Hematopoietic multipotent progenitor cell (in vitro differentiated cells): ENCODE measurements at regions not wholly inside any gene's neighbourhood (a gene's known extent, or its start where the extent isn't known, plus 50 kb on each side); places are given as distances from the start of the nearest gene placed in this dataset.
"Not testable (repeated sequence)": the region's sequence is repeated elsewhere in the genome, so short reads cannot be mapped to it uniquely, and the experiment has no call there.

ENCODE experiments used
- DNase-seq, 3 donors: peaks; one replicate each; pipeline ENCODE4 v3.0.0-alpha.2; 2011 to 2015; ENCODE audit warnings: low read depth in 2 of 3, low spot score in 2 of 3

DNA sequence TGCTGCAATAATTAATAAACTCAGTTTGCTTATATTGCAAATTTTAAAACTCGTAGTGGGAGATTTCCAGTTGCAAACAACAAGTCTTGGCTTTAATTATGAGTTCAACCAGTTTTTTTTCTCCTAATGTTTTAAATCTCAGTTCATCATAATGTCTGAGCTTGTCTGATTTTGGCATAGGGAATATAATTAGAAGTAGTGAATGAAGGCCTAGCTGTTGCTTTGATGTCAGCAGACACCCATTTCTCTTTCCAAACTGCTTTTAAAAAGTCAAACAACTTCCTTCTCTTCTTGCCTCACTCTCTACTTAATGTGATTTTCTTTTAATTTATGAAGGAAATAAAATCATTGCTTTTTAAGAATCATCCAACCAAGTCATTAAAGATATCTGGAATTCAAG is 1462.1 kb downstream of the DPP10 start:
- DNase-seq: no peak

DNA sequence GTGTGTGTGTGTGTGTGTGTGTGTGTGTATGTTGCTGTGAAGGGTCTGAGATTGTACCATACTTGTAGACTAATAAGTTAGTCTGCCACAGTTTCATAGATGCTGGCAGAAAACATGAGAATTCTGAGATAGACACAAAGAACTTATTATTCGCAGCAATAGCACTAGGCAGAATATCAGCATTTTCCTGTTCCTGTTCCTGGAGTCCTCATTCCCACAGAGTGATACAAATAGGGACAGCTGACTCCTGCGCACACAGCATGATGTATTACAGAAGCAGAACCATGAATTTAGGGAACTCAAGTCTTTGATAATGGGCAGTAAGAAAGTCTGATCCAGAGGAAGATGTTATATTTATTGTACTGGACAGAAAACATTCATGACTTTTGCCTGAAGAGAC is 1466.3 kb downstream of the DPP10 start:
- DNase-seq: no peak

DNA sequence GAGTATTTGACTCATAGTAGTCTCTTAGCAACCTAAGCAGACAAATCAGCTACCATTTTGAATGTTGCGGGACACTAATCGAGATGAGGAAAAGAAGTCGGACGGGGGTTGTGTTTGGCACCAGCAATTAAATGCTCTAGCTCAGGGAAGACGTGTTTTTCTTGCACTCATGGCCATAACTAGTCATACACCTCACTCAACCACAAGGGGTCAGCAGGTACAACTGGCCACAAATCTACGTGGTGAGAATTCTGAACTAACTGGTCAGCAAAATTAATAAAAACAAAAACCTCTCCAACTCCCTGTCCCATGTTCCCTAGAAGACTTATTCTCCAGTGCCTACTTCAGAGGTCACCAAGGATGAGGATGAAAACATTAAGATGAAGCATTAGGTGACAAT is 1467.8 kb downstream of the DPP10 start:
- DNase-seq: no peak

DNA sequence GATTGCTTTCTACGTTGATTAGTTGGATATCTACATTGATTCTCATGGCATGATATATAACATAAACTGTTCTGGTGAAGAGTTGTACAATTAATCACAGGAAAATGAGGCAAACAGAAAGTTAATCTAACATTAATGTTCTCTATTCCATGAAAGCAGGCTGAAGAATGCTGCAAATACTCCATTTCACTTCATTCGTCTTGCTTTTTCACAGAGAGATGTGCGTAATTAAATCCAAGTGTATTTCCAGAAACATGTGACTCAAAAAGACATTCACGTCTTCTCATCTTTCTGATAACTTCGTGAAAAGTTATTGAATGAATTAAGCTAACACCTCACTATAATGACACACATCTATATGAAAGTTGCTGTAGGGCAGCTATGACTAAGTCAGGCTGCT is 1471.5 kb downstream of the DPP10 start:
- DNase-seq: no peak

DNA sequence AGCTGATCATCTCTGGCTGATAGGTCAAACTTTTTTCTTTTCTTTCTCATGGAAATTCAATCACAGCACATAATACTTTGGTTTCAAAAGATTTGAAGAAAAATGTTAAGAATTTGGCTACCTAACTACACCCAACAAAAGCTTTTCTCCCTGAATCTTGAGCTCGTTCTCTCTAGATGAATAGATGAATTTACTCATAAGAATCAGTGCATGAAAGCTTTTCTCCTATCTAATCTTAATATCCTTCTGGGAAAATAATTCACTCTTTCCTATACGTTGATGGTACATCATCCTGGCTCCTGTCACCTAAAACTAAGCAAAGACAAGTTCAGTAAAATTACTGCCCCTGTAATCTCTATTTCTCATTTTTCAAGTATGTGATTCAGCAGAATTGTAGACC is 1479.1 kb downstream of the DPP10 start:
- no peak for DNase-seq

DNA sequence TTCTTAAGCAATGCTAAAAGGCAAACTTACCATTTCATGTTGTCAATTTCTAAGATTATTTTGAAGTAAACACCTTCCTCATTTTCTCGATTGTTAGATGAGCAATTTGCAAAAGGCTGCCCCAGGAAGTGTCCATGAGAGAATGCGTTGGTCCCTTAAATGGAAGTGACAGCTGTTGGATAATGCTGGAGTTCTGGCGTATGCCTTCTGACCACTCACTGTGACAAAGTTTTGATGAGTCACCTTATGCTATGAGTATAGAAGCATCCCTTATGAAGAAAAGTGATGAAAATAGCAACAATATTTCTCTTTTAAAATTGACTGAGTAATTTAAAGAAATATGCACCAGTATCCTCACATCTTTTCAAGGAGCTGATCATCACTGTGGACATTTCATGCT is 1497.5 kb downstream of the DPP10 start:
- no peak for DNase-seq

DNA sequence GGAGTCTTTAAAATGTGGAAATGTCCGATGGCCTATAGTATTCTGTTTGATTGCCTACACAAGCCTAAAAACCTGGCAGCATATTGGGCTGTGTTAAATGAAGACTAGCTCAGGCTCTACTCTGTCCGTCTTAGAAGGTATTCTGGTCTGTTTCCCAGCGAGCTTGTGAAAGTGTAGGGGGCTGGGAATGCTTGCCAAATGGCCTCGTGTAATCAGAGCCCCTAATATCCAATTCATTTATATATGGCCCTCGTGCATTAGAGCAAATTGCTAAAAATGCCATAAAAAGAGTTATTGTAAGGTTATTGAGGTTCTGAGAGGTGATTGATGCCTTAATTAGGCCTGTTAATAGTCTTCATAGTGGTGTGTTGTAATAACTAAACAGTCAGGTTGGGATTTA is 1500.4 kb downstream of the DPP10 start:
- no peak for DNase-seq

DNA sequence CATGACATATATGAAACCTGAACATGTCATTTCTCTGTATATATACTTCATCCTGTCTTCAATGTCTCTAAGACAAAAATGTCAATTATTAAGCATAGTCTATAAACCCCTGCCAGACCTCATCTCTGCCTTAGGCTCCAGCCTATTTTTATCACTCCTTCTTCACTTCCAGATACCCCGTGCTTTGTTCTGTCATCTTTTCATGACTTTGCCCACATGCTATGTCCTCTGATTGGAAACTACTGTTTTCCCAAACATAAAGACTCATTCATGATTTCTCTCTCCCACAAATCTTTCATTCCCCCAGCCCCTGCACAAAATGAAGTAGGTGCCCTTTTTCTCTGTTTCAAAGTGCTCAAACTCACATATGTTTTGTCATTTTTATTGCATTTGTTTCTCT is 1503.9 kb downstream of the DPP10 start:
- DNase-seq: no peak

DNA sequence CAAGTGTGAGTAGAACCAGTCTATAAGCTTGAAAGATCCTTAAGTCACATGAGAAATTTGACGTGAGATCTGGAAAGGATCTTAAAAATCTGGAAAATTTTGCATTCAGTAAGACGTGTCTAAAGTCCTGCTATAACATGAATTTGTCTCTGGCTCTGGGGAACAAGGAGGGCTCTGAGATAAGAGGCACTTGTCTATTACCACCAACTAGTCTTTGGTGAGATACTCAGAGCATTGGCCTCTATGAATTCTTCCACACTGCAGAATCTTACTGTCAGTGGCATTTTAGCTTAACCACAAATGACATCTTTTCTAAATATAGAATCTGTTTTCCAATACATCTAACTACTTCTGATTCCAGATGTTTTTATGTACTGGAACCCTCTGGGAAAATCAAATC is 1504.5 kb downstream of the DPP10 start:
- DNase-seq: no peak

DNA sequence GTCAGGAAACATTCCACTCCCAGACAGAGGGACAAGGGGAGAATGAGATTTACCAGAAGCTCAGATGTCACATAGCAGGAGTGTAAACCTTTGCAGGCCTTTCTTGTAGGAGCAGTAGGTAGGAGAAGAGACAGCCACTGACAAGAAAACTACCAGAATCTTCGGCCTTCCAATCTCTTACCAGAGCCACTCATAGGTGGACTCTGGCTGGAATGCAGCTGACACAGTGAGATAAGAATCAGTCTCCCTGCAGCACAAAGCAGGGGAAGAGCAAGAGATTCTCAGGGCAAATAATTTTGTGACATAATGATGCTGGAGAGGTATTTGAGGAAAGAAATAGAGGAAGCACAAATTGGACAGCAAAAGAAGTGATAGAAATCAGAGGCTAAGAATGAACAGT is 1534.5 kb downstream of the DPP10 start:
- DNase-seq: no peak

DNA sequence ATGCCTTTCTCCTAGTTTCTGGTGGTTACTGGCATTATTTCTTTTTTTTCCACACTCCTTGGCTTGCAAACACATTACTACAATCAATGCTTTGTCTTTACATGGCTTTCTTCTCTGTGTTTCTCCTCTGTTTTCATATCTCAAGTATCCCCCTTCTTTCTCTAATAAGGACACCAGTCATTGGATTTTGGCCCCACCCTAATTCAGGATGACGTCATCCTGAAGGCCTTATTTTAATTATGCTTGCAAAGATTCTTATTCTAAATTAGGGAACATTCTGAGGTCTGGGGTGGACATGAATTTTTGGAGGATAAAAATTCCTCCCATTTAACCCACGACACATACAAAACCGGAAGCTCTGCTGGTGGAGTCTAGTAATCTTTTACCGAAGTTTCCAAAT is 1556.6 kb downstream of the DPP10 start:
- DNase-seq: no peak

DNA sequence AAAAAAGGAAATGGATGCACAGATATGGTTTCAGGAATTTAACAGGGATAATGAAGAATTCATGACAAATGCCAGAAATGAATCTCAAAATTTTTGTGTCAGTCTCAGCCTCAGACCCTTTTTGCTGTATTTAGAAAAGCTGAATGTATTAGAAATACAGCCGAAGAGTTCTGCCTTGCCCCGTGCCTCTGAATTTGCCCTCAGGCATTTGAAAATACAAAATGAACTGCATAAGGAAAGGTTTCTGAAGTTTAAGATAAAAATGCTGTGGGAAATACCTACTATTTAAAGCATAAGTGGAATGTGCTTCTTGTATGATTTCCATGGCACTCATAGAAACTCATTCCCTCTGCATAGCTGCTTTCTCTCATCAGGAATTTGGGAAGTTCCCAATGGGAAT is 1580.6 kb downstream of the DPP10 start:
- DNase-seq: no peak

DNA sequence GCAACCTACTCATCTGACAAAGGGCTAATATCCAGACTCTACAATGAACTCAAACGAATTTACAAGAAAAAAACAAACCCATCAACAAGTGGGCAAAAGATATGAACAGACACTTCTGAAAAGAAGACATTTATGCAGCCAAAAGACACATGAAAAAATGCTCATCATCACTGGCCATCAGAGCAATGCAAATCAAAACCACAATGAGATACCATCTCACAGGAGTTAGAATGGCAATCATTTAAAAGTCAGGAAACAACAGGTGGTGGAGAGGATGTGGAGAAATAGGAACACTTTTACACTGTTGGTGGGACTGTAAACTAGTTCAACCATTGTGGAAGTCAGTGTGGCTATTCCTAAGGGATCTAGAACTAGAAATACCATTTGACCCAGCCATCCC is 1596.3 kb downstream of the DPP10 start:
- DNase-seq: not testable (repeated sequence)

DNA sequence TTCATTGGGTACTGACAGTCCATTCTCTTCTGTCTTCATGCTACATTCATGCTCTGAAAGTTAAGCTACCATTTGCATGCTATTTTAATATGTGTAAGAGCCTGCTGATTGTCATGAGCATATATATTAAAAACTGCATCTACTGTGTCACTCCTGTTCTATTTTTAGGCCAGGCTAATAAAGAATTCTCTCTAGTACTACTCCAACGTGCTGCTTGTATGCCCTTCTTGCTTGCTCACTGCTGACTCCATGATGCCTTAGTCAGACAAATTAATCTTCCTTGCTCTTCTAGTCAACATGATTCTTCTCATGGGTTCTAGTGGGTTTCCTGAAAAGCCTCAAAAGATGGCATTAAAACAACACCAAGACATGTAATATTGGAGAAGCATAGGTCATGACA is 1600.1 kb downstream of the DPP10 start:
- DNase-seq: no peak

DNA sequence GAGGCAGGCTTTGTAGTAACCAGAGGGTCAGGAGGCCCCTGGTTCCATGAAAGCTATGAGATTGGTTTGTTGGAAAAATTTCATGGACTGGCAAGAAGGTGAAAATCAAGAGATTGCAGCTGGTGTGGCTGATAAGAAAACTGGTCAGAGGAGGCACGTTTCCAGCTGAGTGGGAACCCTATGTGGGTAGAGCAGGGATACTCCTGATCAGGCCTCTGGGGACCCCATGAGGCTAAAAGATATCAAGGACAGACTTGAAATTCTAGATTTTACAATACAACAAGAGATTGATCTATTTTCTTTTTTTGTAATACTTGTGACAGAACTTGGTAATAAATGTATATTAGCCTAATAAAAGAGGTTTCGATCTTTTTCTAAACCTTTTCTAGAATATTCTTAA is 1615.1 kb downstream of the DPP10 start:
- DNase-seq: no peak

DNA sequence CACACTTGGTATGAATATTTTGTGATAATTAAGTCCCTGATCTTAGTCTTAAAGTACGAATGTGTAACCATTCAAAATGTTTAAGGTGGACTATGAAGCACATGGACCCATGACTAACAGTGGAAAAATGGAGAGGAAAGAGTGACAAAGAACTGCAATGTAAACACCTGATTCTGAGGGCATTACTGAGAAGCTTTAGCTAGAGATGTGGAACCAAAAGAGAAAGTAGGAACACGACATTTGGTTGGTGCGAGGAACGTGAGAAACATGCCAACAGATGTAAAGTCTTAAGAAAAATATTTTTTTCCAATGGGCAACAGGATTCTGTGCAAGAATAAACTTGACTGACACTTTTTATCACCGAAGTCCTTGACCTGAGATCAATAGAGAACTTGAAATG is 1618.6 kb downstream of the DPP10 start:
- DNase-seq: no peak

DNA sequence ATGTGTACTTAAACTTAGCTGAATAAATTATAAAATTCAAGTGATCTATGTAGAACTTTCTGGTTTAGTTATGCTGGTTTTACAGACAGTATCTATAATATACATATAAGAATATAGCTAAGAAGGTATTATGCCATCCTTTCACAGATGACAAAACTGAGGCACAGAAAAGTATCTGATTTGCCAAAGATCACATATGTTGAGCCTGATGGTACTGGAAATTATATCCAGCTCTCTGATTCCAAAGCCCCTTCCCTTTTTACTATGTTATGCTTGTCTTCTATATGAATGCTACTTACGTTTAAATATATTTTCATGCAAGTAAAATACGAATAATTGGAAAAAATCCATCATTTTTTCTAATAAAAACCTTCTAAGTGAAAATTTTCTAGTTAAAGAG is 1631.3 kb downstream of the DPP10 start:
- DNase-seq: no peak

DNA sequence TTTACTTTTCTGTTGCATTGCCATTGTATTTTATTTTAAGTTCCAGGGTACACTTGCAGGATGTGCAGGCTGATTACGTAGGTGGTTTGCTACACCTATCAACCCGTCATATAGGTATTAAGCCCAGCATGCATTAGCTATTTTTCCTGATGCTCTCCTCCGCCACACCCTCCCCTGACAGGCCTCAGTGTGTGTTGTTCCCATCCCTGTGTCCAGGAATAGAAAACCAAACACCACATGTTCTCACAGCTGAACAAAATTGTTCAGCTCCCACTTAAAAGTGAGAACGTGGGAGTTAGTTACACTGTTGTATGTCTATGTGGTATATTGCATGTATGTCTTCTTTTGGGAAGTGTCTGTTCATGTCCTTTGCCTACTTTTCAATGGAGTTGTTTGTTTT is 1631.7 kb downstream of the DPP10 start:
- DNase-seq: no peak

DNA sequence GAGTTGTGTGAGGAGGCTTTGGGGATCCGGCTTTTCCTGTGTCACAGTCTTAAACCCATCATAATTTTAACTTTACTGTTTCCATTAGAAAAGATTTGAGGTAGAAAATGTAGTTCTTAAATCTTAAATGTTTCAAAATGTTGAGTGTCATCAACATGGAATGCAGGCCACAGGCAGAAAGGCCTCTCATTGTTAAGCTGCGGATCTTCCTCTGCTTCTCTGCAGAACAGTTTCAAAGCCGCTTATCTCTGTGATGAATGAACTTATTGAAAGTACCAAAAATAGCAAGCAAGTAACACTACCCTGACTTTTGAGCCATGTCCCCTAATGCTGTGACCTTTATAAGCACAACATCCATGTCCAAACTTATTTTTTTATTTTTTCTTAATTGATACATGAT is 1645.8 kb downstream of the DPP10 start:
- DNase-seq: no peak

DNA sequence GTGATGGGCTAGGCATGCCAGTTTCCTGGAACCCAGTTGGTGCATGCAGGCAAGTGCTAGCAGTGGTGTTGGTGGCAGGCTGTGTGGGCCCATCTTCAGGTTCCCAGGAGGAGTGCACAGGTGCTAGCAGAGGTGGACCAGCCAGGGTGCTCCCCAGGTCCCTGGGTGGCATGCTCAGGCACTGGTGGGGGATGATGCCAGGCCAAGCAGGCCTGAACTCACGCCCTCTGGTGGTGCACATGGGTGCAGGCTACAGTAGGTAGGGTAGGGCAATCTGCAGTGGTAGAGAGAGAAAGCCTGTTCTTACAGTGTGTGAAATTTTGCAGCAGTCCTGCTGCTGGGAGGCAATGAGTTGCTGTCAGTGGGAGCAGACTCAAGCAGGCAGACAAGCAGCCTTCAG is 1651.8 kb downstream of the DPP10 start:
- no peak for DNase-seq

DNA sequence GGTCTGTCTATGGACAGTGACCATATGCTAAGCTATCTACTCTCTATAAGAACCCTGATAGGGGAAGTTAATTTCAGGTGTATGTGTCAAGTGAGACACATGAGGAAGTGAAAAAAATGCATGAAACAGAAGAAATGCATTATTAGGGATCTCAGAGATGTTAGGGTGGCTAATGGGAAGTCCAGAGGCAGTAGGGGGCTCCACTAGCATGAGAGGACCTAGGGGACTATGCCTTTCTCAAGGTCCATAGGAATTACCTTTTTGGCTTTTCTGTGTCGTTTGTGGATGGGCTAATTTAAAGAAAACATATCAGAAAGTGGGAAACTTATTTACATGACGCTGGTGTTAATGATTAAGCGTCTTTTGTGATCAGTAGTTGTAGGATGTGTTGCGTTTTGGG is 1653.2 kb downstream of the DPP10 start:
- DNase-seq: no peak

DNA sequence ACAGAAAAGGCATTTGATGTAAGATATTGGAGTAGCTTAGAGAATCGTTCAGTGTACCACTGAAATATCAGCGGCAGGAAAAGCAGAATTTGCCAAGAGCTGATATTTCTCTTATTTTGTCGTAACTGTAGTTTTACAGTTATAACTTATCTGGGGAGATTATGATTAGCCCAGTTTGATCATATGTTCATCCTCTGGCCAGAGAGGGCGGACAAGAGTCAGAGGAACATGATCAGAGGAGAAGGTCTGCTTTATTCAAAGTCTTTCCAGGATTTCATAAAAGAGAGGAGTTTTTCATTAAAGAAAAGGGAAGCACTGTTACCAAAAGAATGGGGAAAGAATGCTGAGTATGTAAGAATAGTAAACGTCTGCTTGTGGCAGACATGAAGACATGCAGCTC is 1655.6 kb downstream of the DPP10 start:
- no peak for DNase-seq

DNA sequence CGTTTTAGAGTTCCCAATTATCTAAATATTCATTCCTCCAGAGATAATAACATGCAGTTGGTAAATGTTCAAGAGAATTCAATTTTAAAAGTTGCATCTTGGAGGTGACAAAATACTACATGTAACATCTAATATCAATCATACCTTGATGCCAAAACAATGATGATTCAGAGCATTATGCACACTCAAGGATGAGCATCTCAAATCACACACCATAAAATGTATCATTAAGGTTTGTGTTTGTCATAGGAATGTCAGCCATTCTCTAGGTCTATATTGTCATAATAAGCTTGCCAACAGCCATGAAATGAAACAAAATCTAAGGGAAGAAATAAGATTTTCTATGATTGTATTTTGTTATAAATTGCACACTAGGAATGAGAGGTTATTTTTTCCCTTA is 1667.0 kb downstream of the DPP10 start:
- DNase-seq: no peak

DNA sequence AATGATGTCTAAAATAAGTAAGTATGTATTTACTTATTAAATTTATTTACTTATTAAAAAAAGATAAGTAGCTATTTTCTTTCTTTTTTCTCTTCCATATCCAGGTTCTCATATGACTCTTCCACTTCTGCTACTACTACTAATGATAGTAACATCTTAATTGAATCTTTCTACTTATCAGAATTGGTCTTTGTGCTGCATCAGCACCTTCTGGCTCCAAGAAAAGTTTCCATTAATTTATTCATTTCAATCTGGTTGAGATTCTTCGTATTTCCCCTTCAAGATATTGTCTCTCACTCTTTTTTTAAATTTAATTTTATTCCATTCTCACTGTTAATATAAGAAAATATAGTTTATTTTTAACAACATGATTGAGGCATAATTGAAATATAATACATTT is 1675.4 kb downstream of the DPP10 start:
- no peak for DNase-seq
